HG02588 (cell line): ENCODE measurements at regions not wholly inside any gene's neighbourhood (a gene's known extent, or its start where the extent isn't known, plus 50 kb on each side); places are given as distances from the start of the nearest gene placed in this dataset.
"Not testable (repeated sequence)": the region's sequence is repeated elsewhere in the genome, so short reads cannot be mapped to it uniquely, and the experiment has no call there.

Source experiments
- ATAC-seq: cut with Tn5 transposase; IDR thresholded peaks from one replicate; pipeline ENCODE4 v1.9.1; 2021; ENCODE audit warnings: mild to moderate bottlenecking, moderate library complexity; ENCODE audit not compliant: unreplicated experiment

- no peak for ATAC-seq
These were observed 203.4 kb downstream of the TMX1 start for GRCh38 chr14:51443195-51444018.

- ATAC-seq = no peak
These were observed 204.4 kb downstream of the TMX1 start for GRCh38 chr14:51444353-51445000.

- no peak for ATAC-seq
These were observed 204.9 kb downstream of the TMX1 start for GRCh38 chr14:51445001-51445390.

- ATAC-seq = no peak
These were observed 204.9 kb upstream of the FRMD6 start for GRCh38 chr14:51446771-51447170.

- no peak for ATAC-seq
These were observed 204.3 kb upstream of the FRMD6 start for GRCh38 chr14:51447411-51447810.

GRCh38 chr14:51448831-51449670 lies 202.7 kb upstream of the FRMD6 start:
- no peak for ATAC-seq

GRCh38 chr14:51449681-51450080 lies 202.0 kb upstream of the FRMD6 start:
- ATAC-seq = no peak

- no peak for ATAC-seq
These were observed 200.1 kb upstream of the FRMD6 start for GRCh38 chr14:51451561-51451960.

GRCh38 chr14:51453869-51454268 lies 197.8 kb upstream of the FRMD6 start:
- no peak for ATAC-seq

- no peak for ATAC-seq
These were observed 197.4 kb upstream of the FRMD6 start for GRCh38 chr14:51454351-51454750.

- no peak for ATAC-seq
These were observed 196.5 kb upstream of the FRMD6 start for GRCh38 chr14:51455041-51455835.

GRCh38 chr14:51457843-51458562 lies 193.7 kb upstream of the FRMD6 start:
- no peak for ATAC-seq

- ATAC-seq = no peak
These were observed 193.2 kb upstream of the FRMD6 start for GRCh38 chr14:51458563-51458955.

GRCh38 chr14:51460011-51460410 lies 191.7 kb upstream of the FRMD6 start:
- no peak for ATAC-seq

- ATAC-seq = no peak
These were observed 189.5 kb upstream of the FRMD6 start for GRCh38 chr14:51462182-51462581.

GRCh38 chr14:51462706-51463105 lies 189.0 kb upstream of the FRMD6 start:
- no peak for ATAC-seq

GRCh38 chr14:51463461-51463860 lies 188.2 kb upstream of the FRMD6 start:
- ATAC-seq = no peak

- no peak for ATAC-seq
These were observed 187.3 kb upstream of the FRMD6 start for GRCh38 chr14:51464411-51464810.

GRCh38 chr14:51465486-51465885 lies 186.2 kb upstream of the FRMD6 start:
- ATAC-seq = no peak

GRCh38 chr14:51467392-51467791 lies 184.3 kb upstream of the FRMD6 start:
- not testable (repeated sequence) for ATAC-seq
